HG03196 (cell line): ENCODE measurements at regions not wholly inside any gene's neighbourhood (a gene's known extent, or its start where the extent isn't known, plus 50 kb on each side); places are given as distances from the start of the nearest gene placed in this dataset.

ENCODE experiments used
- ATAC-seq: cut with Tn5 transposase; IDR thresholded peaks from one replicate; pipeline ENCODE4 v1.9.1; 2021; ENCODE audit not compliant: unreplicated experiment

- ATAC-seq = no peak
Observed at GRCh38 chr3:124395584-124396338, 334.5 kb upstream of the UMPS start.

- no peak for ATAC-seq
Observed at GRCh38 chr3:124396339-124396950, 333.8 kb upstream of the UMPS start.

- ATAC-seq = no peak
Observed at GRCh38 chr3:124397088-124397487, 333.2 kb upstream of the UMPS start.

- ATAC-seq = no peak
Observed at GRCh38 chr3:124398594-124398993, 331.7 kb upstream of the UMPS start.

GRCh38 chr3:124401843-124402242 lies 328.4 kb upstream of the UMPS start:
- ATAC-seq = no peak

- ATAC-seq = no peak
Observed at GRCh38 chr3:124402791-124403190, 327.5 kb upstream of the UMPS start.

GRCh38 chr3:124404621-124405020 lies 325.6 kb upstream of the UMPS start:
- no peak for ATAC-seq

GRCh38 chr3:124407260-124407659 lies 323.0 kb upstream of the UMPS start:
- no peak for ATAC-seq

GRCh38 chr3:124409650-124410275 lies 320.5 kb upstream of the UMPS start:
- ATAC-seq = no peak

- ATAC-seq = no peak
Observed at GRCh38 chr3:124410471-124410870, 319.8 kb upstream of the UMPS start.

- no peak for ATAC-seq
Observed at GRCh38 chr3:124411728-124412127, 318.5 kb upstream of the UMPS start.

GRCh38 chr3:124412644-124413043 lies 317.6 kb upstream of the UMPS start:
- no peak for ATAC-seq

GRCh38 chr3:124413393-124413792 lies 316.9 kb upstream of the UMPS start:
- no peak for ATAC-seq

GRCh38 chr3:124413989-124414598 lies 316.2 kb upstream of the UMPS start:
- ATAC-seq = no peak

GRCh38 chr3:124415446-124415960 lies 314.7 kb upstream of the UMPS start:
- no peak for ATAC-seq

- no peak for ATAC-seq
Observed at GRCh38 chr3:124419303-124419702, 310.9 kb upstream of the UMPS start.

GRCh38 chr3:124420392-124420791 lies 309.9 kb upstream of the UMPS start:
- no peak for ATAC-seq

GRCh38 chr3:124422805-124423204 lies 307.4 kb upstream of the UMPS start:
- no peak for ATAC-seq

GRCh38 chr3:124424396-124424795 lies 305.9 kb upstream of the UMPS start:
- no peak for ATAC-seq

- no peak for ATAC-seq
Observed at GRCh38 chr3:124425972-124426371, 304.3 kb upstream of the UMPS start.

GRCh38 chr3:124428372-124429128 lies 301.7 kb upstream of the UMPS start:
- ATAC-seq = no peak
